ENCODE measurements at regions not wholly inside any gene's neighbourhood (a gene's known extent, or its start where the extent isn't known, plus 50 kb on each side); places are given as distances from the start of the nearest gene placed in this dataset.
A peak's percentile ranks its signal among the peaks of the same experiment; 100 is the strongest.
"Not testable (repeated sequence)": the region's sequence is repeated elsewhere in the genome, so short reads cannot be mapped to it uniquely, and the experiment has no call there.

DNA sequence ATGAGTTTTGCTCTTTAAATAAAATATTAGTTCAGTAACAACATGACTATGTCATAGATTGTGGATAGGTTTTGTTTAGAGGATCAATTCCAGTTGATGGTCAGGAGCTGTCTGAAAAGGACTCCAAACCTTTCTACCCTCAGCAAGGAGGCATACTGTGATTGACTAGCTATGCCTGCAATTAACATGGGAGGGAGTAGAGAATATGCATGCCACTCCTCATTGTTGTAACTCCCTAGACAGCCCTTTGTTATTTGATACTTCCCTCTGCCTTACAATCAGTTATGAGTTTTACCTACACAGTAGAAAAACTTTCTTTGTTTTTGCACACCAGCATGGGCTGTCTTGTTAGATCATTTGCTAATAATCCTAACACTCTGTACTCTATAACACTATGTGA, 1418.5 kb downstream of the KHDRBS2 start:
- no peak for DNase-seq (ENCODE audit: low spot score)
- Histone ChIP-seq H3K27me3 (no peaks in the 10 kb centered on the region), H3K79me2 (ENCODE audit: low read depth) (no peaks in the 10 kb centered on the region), H3K36me3 (no peaks in the 10 kb centered on the region), H3K9ac (no peak overlapping the region), H3K9me3 (ENCODE audit: low read depth) (no peaks in the 10 kb centered on the region), H3F3A (ENCODE audit: low read depth) (no peaks in the 10 kb centered on the region), H3K27ac (no peak overlapping the region), H4K20me1 (ENCODE audit: low read depth) (no peaks in the 10 kb centered on the region), H3K4me3 (no peak overlapping the region), H2AFZ (replicated peaks) (no peak overlapping the region), H3K4me2 (no peak overlapping the region), H3K4me1 (peaks cover 7% of the 10 kb centered on the region)
- Mint-ChIP-seq H3K4me3 (no peak overlapping the region), H3K27ac (no peak overlapping the region), H3K36me3 (no peaks in the 10 kb centered on the region), H3K9me3 (peaks cover 8% of the 10 kb centered on the region), H3K4me1 (peaks cover 19% of the 10 kb centered on the region), H3K27me3 (ENCODE audit: insufficient read depth, low read depth) (peaks cover 4% of the 10 kb centered on the region)
- TF ChIP-seq EZH2phosphoT487 (IDR thresholded peaks at IDR 0.05) = no peak
- no peak for TF ChIP-seq EZH2 (IDR thresholded peaks at IDR 0.05)
- TF ChIP-seq, protein P1, sequence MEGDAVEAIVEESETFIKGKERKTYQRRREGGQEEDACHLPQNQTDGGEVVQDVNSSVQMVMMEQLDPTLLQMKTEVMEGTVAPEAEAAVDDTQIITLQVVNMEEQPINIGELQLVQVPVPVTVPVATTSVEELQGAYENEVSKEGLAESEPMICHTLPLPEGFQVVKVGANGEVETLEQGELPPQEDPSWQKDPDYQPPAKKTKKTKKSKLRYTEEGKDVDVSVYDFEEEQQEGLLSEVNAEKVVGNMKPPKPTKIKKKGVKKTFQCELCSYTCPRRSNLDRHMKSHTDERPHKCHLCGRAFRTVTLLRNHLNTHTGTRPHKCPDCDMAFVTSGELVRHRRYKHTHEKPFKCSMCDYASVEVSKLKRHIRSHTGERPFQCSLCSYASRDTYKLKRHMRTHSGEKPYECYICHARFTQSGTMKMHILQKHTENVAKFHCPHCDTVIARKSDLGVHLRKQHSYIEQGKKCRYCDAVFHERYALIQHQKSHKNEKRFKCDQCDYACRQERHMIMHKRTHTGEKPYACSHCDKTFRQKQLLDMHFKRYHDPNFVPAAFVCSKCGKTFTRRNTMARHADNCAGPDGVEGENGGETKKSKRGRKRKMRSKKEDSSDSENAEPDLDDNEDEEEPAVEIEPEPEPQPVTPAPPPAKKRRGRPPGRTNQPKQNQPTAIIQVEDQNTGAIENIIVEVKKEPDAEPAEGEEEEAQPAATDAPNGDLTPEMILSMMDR (IDR thresholded peaks at IDR 0.05) = no peak

DNA sequence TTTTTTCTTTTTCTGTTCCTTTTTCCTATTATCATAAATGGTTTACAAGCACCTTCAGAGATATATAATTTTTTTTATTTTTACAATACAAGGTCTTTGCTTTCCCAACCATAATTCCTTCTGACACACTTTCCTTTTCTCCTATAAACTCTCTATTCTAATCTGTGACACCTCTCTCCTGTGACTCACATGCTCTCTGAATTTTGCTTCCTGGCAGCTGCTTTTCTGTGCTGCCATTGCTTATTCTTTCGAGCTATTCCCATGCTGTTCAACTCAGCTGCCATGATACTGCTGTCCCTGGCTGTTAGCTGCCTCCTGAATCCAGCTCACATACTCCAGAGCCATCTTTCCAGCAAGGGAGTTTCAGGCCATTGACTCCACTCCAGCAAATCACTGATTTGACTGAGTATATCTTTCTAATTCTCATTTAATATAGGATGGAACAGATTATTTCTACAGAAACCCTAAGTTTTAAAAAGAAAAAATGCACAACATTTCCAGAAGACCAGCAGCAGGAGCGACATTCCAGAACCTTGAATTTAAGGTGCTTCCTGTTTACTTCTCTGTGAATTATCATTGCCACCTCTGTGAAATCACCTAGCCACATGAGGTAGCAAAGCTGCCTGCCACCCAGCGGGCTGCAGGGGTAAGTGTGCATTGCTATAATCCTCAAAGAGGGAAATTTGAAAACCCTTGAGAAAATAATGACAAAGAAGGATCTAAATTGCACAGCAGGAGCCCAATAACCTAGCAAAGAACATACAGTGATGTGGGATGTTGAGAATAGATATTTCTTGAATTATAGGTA, 1442.6 kb downstream of the KHDRBS2 start:
- not testable (repeated sequence) for H3K4me3 Mint-ChIP-seq; H3K36me3 Mint-ChIP-seq; H3K27me3 Mint-ChIP-seq (ENCODE audit: insufficient read depth, low read depth); H3K27ac ChIP-seq; H3K4me2 ChIP-seq; H3K79me2 ChIP-seq (ENCODE audit: low read depth); H3K9me3 ChIP-seq (ENCODE audit: low read depth); H3K4me1 ChIP-seq; H3K9ac ChIP-seq; H3K27me3 ChIP-seq; H4K20me1 ChIP-seq (ENCODE audit: low read depth); H3K36me3 ChIP-seq; H3K9me3 Mint-ChIP-seq; H3F3A ChIP-seq (ENCODE audit: low read depth); H3K4me3 ChIP-seq
- TF ChIP-seq, protein P1 (IDR thresholded peaks at IDR 0.05) = peak; percentile 45
- DNase-seq (ENCODE audit: low spot score) = peak; percentile 46
- peak overlapping the region; percentile 73 for H2AFZ ChIP-seq (replicated peaks)
- Mint-ChIP-seq H3K27ac (peak overlapping the region; percentile 77), H3K4me1 (peaks cover 11% of the 10 kb centered on the region)

DNA sequence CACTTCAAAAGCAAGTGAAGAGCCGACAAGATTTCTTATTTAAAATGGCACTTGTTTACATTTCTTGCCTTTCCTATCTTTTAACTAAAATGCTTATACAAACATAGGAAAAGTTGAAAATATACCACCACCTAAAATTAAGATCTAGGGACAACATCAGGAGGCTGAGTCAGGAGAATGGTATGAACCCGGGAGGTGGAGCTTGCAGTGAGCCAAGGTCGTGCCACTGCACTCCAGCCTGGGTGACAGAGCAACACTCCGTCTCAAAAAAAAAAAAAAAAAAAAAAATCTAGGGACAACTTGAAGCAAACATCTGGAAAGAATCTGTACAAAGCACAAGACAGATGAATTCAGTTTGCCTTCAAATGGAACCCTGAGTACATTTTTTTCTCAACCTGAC, 1455.3 kb downstream of the KHDRBS2 start:
- H3K27me3 ChIP-seq; H3K4me3 Mint-ChIP-seq; H3K27ac Mint-ChIP-seq; H3K36me3 Mint-ChIP-seq; H3K4me1 ChIP-seq; H3K4me1 Mint-ChIP-seq; H3K4me3 ChIP-seq; H3F3A ChIP-seq (ENCODE audit: low read depth); H3K9me3 ChIP-seq (ENCODE audit: low read depth); H2AFZ ChIP-seq (replicated peaks); H3K9me3 Mint-ChIP-seq; H3K36me3 ChIP-seq; DNase-seq (ENCODE audit: low spot score); H3K9ac ChIP-seq; H3K4me2 ChIP-seq; H3K79me2 ChIP-seq (ENCODE audit: low read depth); H3K27me3 Mint-ChIP-seq (ENCODE audit: insufficient read depth, low read depth); H3K27ac ChIP-seq; H4K20me1 ChIP-seq (ENCODE audit: low read depth): not testable (repeated sequence)

DNA sequence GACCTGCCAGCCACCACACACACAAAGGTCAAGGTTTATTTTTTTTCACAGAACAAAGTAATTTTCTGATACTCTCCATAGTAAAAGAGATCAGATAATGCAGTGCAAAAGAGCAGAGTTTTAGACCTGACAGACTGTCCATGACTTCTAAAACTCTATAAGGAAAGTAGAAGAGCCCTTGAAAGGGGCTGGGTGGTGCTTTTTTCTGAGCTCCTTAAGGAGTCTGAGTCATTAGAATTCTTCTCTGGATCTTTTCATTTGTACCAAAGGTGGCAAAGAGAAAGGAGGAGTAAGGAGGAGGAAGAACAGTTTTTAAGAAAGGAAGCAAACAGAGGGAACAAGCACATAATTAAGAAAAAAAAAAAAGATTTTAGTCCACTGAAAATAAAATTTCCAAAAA, 1463.4 kb downstream of the KHDRBS2 start:
- not testable (repeated sequence) for H3K27ac Mint-ChIP-seq; H3K9ac ChIP-seq; H4K20me1 ChIP-seq (ENCODE audit: low read depth); H3K4me2 ChIP-seq; H3K36me3 Mint-ChIP-seq; H3K4me1 ChIP-seq; DNase-seq (ENCODE audit: low spot score); H3K27ac ChIP-seq; H3K9me3 ChIP-seq (ENCODE audit: low read depth); H2AFZ ChIP-seq (replicated peaks); H3K36me3 ChIP-seq; H3K4me1 Mint-ChIP-seq; H3K9me3 Mint-ChIP-seq; H3K4me3 Mint-ChIP-seq; H3K27me3 ChIP-seq; H3K79me2 ChIP-seq (ENCODE audit: low read depth); H3K27me3 Mint-ChIP-seq (ENCODE audit: insufficient read depth, low read depth); H3F3A ChIP-seq (ENCODE audit: low read depth); H3K4me3 ChIP-seq

DNA sequence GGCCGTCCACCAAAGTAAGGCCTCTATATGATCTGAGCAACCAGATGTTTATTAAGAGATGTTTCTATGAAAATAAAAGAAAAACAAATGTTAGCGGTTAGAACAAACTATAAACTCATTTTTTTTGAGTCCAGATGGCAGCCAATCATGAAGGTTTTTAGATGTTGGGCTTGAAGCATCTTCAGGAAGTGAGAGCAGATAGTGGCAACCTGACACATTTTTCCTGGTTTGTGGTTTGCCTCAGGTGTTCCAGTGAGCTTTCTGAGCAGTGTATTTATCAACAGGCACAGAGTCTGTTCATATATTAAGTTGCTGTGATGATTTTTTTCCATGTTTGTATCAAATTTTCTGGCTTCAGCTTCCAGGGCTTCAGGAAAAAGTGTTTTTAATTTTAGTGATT, 1468.0 kb downstream of the KHDRBS2 start:
- H3K36me3 ChIP-seq, H3K4me1 ChIP-seq: not testable (repeated sequence)

DNA sequence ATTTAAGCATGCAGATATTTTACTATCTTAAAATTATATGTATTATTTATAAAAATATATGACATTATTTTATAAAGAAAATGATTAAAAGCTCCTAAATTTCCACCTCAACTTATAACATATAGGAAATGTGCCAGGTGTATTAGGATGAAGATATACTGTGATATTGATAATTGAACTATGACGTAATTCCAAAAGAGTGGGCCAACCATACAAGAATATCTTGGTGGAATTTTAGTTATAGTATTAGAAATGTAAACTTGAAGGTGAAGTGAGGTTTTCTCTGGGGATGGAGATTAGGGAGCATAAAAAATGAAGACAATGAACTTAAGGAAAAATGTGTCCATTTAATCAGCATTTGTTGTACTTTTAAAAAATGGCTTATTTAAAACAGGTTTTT, 1471.2 kb downstream of the KHDRBS2 start:
- not testable (repeated sequence) for H3K27ac Mint-ChIP-seq; H3K27me3 Mint-ChIP-seq (ENCODE audit: insufficient read depth, low read depth); H3K36me3 ChIP-seq

More for the DNA sequence above, 1468.0 kb downstream of the KHDRBS2 start:
- H3K27ac Mint-ChIP-seq; H3K27me3 ChIP-seq; H3K27me3 Mint-ChIP-seq (ENCODE audit: insufficient read depth, low read depth); H3K9me3 ChIP-seq (ENCODE audit: low read depth); H3K4me2 ChIP-seq; H3K9me3 Mint-ChIP-seq; H3K4me3 Mint-ChIP-seq; H4K20me1 ChIP-seq (ENCODE audit: low read depth); H3K9ac ChIP-seq; H3K36me3 Mint-ChIP-seq; DNase-seq (ENCODE audit: low spot score); H3K4me1 Mint-ChIP-seq; H2AFZ ChIP-seq (replicated peaks); H3K79me2 ChIP-seq (ENCODE audit: low read depth); H3K4me3 ChIP-seq; H3K27ac ChIP-seq; H3F3A ChIP-seq (ENCODE audit: low read depth): not testable (repeated sequence)

More for the DNA sequence above, 1471.2 kb downstream of the KHDRBS2 start:
- H3K4me1 Mint-ChIP-seq; H3K79me2 ChIP-seq (ENCODE audit: low read depth); H3K36me3 Mint-ChIP-seq; H3K27me3 ChIP-seq; H3K27ac ChIP-seq; H3K9ac ChIP-seq; H3K4me3 ChIP-seq; H3K4me1 ChIP-seq; H3K9me3 ChIP-seq (ENCODE audit: low read depth); H3K4me2 ChIP-seq; DNase-seq (ENCODE audit: low spot score); H3K4me3 Mint-ChIP-seq; H4K20me1 ChIP-seq (ENCODE audit: low read depth); H3F3A ChIP-seq (ENCODE audit: low read depth); H3K9me3 Mint-ChIP-seq; H2AFZ ChIP-seq (replicated peaks): not testable (repeated sequence)

All from neural progenitor cell (in vitro differentiated cells).